GM04503 (cell line): ENCODE measurements at regions not wholly inside any gene's neighbourhood (a gene's known extent, or its start where the extent isn't known, plus 50 kb on each side); places are given as distances from the start of the nearest gene placed in this dataset.

Experiments
- DNase-seq: peaks from one replicate; pipeline ENCODE4 v3.0.0-alpha.2; 2012; ENCODE audit warnings: low read depth

GRCh38 chr7:51366930-51367613 is 50.5 kb upstream of the COBL start:
- DNase-seq, result no peak
